ENCODE measurements at regions not wholly inside any gene's neighbourhood (a gene's known extent, or its start where the extent isn't known, plus 50 kb on each side); places are given as distances from the start of the nearest gene placed in this dataset.

DNA sequence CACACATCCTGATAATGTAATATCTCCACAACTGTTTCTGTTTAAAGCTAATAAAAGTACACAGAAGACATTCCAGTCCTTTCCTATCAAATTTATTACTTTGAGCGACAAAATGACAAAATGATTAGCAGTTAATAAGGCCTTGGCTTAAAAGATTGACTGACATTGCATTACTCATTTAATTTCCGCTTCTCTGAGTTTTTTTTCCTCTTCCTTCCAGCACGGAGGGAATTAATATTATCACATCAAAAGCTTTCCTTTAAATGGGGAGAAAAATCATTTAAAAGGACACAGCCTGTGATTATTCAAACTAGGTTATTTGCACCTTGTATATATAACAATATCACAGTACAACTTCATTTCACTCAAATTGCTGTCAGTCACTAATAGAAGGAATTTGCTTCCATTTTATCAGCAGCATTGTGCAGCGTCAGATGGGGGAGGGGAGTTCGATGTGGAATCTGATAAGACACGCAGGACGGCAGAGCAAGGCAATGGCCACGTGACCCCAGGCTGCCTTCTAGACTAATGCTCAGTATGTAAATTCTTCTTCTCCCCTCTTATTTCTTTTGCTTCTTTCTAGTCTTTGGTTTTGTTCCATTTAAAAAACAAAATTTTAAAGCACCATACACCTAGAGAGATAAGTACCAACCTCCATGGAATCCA lies 400.5 kb downstream of the IRX1 start:
- TF ChIP-seq JUNB (IDR thresholded peaks at IDR 0.05; ENCODE audit: unreplicated experiment): no peak
- TF ChIP-seq, protein P1, sequence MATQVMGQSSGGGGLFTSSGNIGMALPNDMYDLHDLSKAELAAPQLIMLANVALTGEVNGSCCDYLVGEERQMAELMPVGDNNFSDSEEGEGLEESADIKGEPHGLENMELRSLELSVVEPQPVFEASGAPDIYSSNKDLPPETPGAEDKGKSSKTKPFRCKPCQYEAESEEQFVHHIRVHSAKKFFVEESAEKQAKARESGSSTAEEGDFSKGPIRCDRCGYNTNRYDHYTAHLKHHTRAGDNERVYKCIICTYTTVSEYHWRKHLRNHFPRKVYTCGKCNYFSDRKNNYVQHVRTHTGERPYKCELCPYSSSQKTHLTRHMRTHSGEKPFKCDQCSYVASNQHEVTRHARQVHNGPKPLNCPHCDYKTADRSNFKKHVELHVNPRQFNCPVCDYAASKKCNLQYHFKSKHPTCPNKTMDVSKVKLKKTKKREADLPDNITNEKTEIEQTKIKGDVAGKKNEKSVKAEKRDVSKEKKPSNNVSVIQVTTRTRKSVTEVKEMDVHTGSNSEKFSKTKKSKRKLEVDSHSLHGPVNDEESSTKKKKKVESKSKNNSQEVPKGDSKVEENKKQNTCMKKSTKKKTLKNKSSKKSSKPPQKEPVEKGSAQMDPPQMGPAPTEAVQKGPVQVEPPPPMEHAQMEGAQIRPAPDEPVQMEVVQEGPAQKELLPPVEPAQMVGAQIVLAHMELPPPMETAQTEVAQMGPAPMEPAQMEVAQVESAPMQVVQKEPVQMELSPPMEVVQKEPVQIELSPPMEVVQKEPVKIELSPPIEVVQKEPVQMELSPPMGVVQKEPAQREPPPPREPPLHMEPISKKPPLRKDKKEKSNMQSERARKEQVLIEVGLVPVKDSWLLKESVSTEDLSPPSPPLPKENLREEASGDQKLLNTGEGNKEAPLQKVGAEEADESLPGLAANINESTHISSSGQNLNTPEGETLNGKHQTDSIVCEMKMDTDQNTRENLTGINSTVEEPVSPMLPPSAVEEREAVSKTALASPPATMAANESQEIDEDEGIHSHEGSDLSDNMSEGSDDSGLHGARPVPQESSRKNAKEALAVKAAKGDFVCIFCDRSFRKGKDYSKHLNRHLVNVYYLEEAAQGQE (IDR thresholded peaks at IDR 0.05; ENCODE audit: unreplicated experiment): no peak
- no peak for TF ChIP-seq CTCF (conservative IDR thresholded peaks at IDR 0.05; ENCODE audit: low read depth in 2 of 2)
- TF ChIP-seq ETS1 (IDR thresholded peaks at IDR 0.05): no peak
- TF ChIP-seq NANOG (IDR thresholded peaks at IDR 0.05; ENCODE audit: borderline replicate concordance): no peak
- TF ChIP-seq ZNF114 (CRISPR knock-in tag; IDR thresholded peaks at IDR 0.05): no peak
- TF ChIP-seq POLR2AphosphoS5 (IDR thresholded peaks at IDR 0.05; ENCODE audit: low read depth): no peak
- no peak for TF ChIP-seq STAT1 (IDR thresholded peaks at IDR 0.05; ENCODE audit: unreplicated experiment)

Measured in GM23338 (cell line).